Keratinocyte (primary cell): ENCODE measurements at regions not wholly inside any gene's neighbourhood (a gene's known extent, or its start where the extent isn't known, plus 50 kb on each side); places are given as distances from the start of the nearest gene placed in this dataset.

Experiments used
- CTCF ChIP-seq, 3 experiments: IDR thresholded peaks in 1 of 3; conservative IDR thresholded peaks in 1 of 3; optimal IDR thresholded peaks in 1 of 3; 2 replicates in 2 of 3; 3 replicates in 1 of 3; pipeline versions ENCODE3 to v1.5.1; 2011; ENCODE audit warnings: low read length in 3 of 3, mild to moderate bottlenecking in 3 of 3, moderate library complexity in 2 of 3, control low read depth in 1 of 3, inconsistent platforms in 1 of 3; ENCODE audit not compliant: insufficient read depth in 2 of 3; ENCODE audit errors: extremely low read depth in 1 of 3
- EZH2 ChIP-seq: IDR thresholded peaks from one replicate; pipeline ENCODE4 v1.6.1; 2012; ENCODE audit warnings: inconsistent platforms, mild to moderate bottlenecking, low read length, moderate library complexity

GRCh38 chr6:2560917-2561698, 189.6 kb downstream of the MYLK4 start:
- no peak for TF ChIP-seq CTCF (optimal IDR thresholded peaks at IDR 0.05 in 1 of 3, IDR thresholded peaks at IDR 0.05 in 1 of 3, conservative IDR thresholded peaks at IDR 0.05 in 1 of 3; ENCODE audit: extremely low read depth in 1 of 3, insufficient read depth in 2 of 3, low read length in 3 of 3)
- no peak for TF ChIP-seq EZH2
